Activated T-cell treated with anti-CD3 and anti-CD28 coated beads for 1 hour (primary cell): ENCODE measurements at regions not wholly inside any gene's neighbourhood (a gene's known extent, or its start where the extent isn't known, plus 50 kb on each side); places are given as distances from the start of the nearest gene placed in this dataset.
"Not testable (repeated sequence)": the region's sequence is repeated elsewhere in the genome, so short reads cannot be mapped to it uniquely, and the experiment has no call there.

Experiments used
- DNase-seq: peaks from one replicate; pipeline ENCODE4 v3.0.0-alpha.2; 2020; ENCODE audit warnings: low read depth

GRCh38 chrX:104376937-104377336 lies 122.2 kb upstream of the ESX1 start:
- DNase-seq = no peak

- DNase-seq = no peak
These were observed 117.8 kb upstream of the ESX1 start for GRCh38 chrX:104372547-104372946.

- DNase-seq = no peak
These were observed 115.4 kb upstream of the ESX1 start for GRCh38 chrX:104370089-104370488.

- DNase-seq = not testable (repeated sequence)
These were observed 106.0 kb upstream of the ESX1 start for GRCh38 chrX:104360774-104361173.

- DNase-seq = no peak
These were observed 104.4 kb upstream of the ESX1 start for GRCh38 chrX:104359124-104359523.

- DNase-seq = no peak
These were observed 96.5 kb upstream of the ESX1 start for GRCh38 chrX:104351173-104351769.

GRCh38 chrX:104347860-104348259 lies 93.1 kb upstream of the ESX1 start:
- no peak for DNase-seq

GRCh38 chrX:104343428-104344129 lies 88.8 kb upstream of the ESX1 start:
- peak; percentile 0 for DNase-seq

GRCh38 chrX:104342065-104342464 lies 87.3 kb upstream of the ESX1 start:
- no peak for DNase-seq

- DNase-seq = no peak
These were observed 81.0 kb upstream of the ESX1 start for GRCh38 chrX:104335756-104336155.

GRCh38 chrX:104334971-104335370 lies 80.2 kb upstream of the ESX1 start:
- DNase-seq = no peak

GRCh38 chrX:104330966-104331365 lies 76.2 kb upstream of the ESX1 start:
- DNase-seq = no peak

GRCh38 chrX:104329731-104330130 lies 75.0 kb upstream of the ESX1 start:
- DNase-seq = no peak

GRCh38 chrX:104325213-104325585 lies 70.5 kb upstream of the ESX1 start:
- DNase-seq = no peak

GRCh38 chrX:104324461-104325212 lies 69.9 kb upstream of the ESX1 start:
- no peak for DNase-seq

- no peak for DNase-seq
These were observed 64.6 kb upstream of the ESX1 start for GRCh38 chrX:104319346-104319745.

- DNase-seq = no peak
These were observed 63.7 kb upstream of the ESX1 start for GRCh38 chrX:104318330-104319009.

- no peak for DNase-seq
These were observed 62.0 kb upstream of the ESX1 start for GRCh38 chrX:104316739-104317138.

- DNase-seq = no peak
These were observed 60.8 kb upstream of the ESX1 start for GRCh38 chrX:104315555-104315954.

GRCh38 chrX:104310657-104311254 lies 56.0 kb upstream of the ESX1 start:
- no peak for DNase-seq

GRCh38 chrX:104310090-104310489 lies 55.4 kb upstream of the ESX1 start:
- no peak for DNase-seq

GRCh38 chrX:104309169-104309568 lies 54.4 kb upstream of the ESX1 start:
- DNase-seq = no peak
